Immature natural killer cell (primary cell): ENCODE measurements at regions not wholly inside any gene's neighbourhood (a gene's known extent, or its start where the extent isn't known, plus 50 kb on each side); places are given as distances from the start of the nearest gene placed in this dataset.

Experiments
- DNase-seq, 3 donors: peaks; one replicate each; pipeline ENCODE4 v3.0.0; 2022; ENCODE audit warnings: mixed read lengths in 1 of 3
- H3K27ac Mint-ChIP-seq, 6 donors: one replicate each; pipeline ENCODE4 v1.8.0; 2020; ENCODE audit warnings: mixed read lengths in 6 of 6, mild to moderate bottlenecking in 5 of 6, inconsistent platforms in 4 of 6, moderate library complexity in 3 of 6
- H3K27me3 Mint-ChIP-seq, 3 donors: one replicate each; pipeline ENCODE4 v1.8.0; 2020 to 2021; ENCODE audit warnings: low read depth in 3 of 3, mild to moderate bottlenecking in 3 of 3, mixed read lengths in 3 of 3, moderate library complexity in 3 of 3, inconsistent platforms in 1 of 3
- H3K36me3 Mint-ChIP-seq, 3 donors: one replicate each; pipeline ENCODE4 v1.8.0; 2020; ENCODE audit warnings: mixed read lengths in 3 of 3, inconsistent platforms in 2 of 3, mild to moderate bottlenecking in 2 of 3
- H3K4me1 Mint-ChIP-seq, 2 donors: one replicate each; pipeline ENCODE4 v1.8.0; 2020; ENCODE audit warnings: inconsistent platforms in 2 of 2, mild to moderate bottlenecking in 2 of 2, mixed read lengths in 2 of 2, moderate library complexity in 1 of 2
- H3K4me3 Mint-ChIP-seq, 5 donors: one replicate each; pipeline ENCODE4 v1.8.0; 2020; ENCODE audit warnings: mild to moderate bottlenecking in 5 of 5, mixed read lengths in 5 of 5, inconsistent platforms in 3 of 5, moderate library complexity in 3 of 5
- H3K9me3 Mint-ChIP-seq, 6 donors: one replicate each; pipeline ENCODE4 v1.8.0; 2020; ENCODE audit warnings: mild to moderate bottlenecking in 6 of 6, mixed read lengths in 6 of 6, inconsistent platforms in 4 of 6, moderate library complexity in 3 of 6

- no peak for DNase-seq
- Mint-ChIP-seq H3K4me3 (no peak overlapping the region), H3K4me1 (no peaks in the 10 kb centered on the region), H3K9me3 (peaks cover 0 to 2% (median 0%) of the 10 kb centered on the region in 6 donors), H3K36me3 (no peaks in the 10 kb centered on the region), H3K27ac (no peak overlapping the region), H3K27me3 (peaks cover 0 to 2% (median 0%) of the 10 kb centered on the region in 3 donors)
Observed at GRCh38 chr22:27492566-27493201, 308.9 kb downstream of the MN1 start.

DNA sequence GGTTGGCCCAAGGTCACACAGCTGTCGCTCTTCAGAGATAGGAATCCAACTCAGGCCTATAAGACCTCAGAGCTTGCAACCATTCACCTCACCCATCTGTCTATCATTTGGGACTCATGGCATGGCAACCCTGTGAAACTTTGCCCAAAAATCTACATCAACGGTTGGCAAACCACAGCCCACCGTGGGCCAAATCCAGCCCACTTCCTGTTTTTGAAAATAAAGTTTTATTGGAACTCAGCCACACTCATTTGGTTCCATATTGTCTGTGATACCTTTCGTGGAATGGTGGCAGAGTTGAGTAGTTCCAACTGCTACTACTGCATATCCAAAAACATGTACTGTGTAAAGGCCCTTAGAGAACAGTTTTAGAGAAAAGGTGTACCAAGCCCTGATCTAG is 307.8 kb downstream of the MN1 start:
- H3K27me3 Mint-ChIP-seq: peaks cover 0 to 2% (median 0%) of the 10 kb centered on the region in 3 donors
- H3K4me1 Mint-ChIP-seq: no peaks in the 10 kb centered on the region
- H3K27ac Mint-ChIP-seq: no peak overlapping the region
- H3K4me3 Mint-ChIP-seq: no peak overlapping the region
- no peak for DNase-seq
- H3K9me3 Mint-ChIP-seq: peaks cover 0 to 2% (median 0%) of the 10 kb centered on the region in 6 donors
- no peaks in the 10 kb centered on the region for H3K36me3 Mint-ChIP-seq

GRCh38 chr22:27494785-27495184 is 306.8 kb downstream of the MN1 start:
- DNase-seq: no peak
- Mint-ChIP-seq H3K27ac (no peak overlapping the region), H3K4me1 (no peaks in the 10 kb centered on the region), H3K27me3 (peaks cover 0 to 2% (median 0%) of the 10 kb centered on the region in 3 donors), H3K36me3 (no peaks in the 10 kb centered on the region), H3K9me3 (peaks cover 0 to 2% (median 0%) of the 10 kb centered on the region in 6 donors), H3K4me3 (no peak overlapping the region)

- DNase-seq: no peak
- Mint-ChIP-seq H3K27ac (no peak overlapping the region), H3K36me3 (no peaks in the 10 kb centered on the region), H3K4me1 (no peaks in the 10 kb centered on the region), H3K4me3 (no peak overlapping the region), H3K9me3 (peaks cover 0 to 2% (median 0%) of the 10 kb centered on the region in 6 donors), H3K27me3 (peaks cover 0 to 2% (median 0%) of the 10 kb centered on the region in 3 donors)
Observed at GRCh38 chr22:27495325-27495724, 306.2 kb downstream of the MN1 start.

DNA sequence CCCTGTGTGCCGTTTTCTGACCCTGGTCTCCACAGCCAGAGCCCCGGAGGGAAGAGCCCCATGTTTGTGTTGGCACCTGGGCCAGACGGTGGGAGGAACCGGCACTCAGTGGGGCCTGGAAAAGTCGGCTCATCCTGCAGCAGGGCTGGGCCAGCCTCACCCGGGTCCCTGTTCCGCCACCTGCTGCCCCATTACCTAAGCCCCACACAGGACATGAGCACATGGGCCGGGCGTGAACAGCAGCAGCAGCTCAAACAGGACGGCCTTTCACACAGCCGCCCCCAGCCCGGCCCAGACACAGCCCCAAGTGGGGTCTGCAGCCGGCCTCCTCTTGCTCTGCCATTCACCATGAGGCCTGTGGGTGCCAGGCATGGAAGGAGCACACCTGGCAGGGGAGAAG is 302.4 kb downstream of the MN1 start:
- DNase-seq: no peak
- H3K4me1 Mint-ChIP-seq: no peaks in the 10 kb centered on the region
- H3K9me3 Mint-ChIP-seq: no peaks in the 10 kb centered on the region
- H3K27ac Mint-ChIP-seq: no peak overlapping the region
- no peaks in the 10 kb centered on the region for H3K27me3 Mint-ChIP-seq
- H3K36me3 Mint-ChIP-seq: no peaks in the 10 kb centered on the region
- H3K4me3 Mint-ChIP-seq: no peak overlapping the region

GRCh38 chr22:27501191-27501936 is 300.2 kb downstream of the MN1 start:
- no peaks in the 10 kb centered on the region for H3K9me3 Mint-ChIP-seq
- H3K36me3 Mint-ChIP-seq: no peaks in the 10 kb centered on the region
- no peak for DNase-seq
- H3K4me3 Mint-ChIP-seq: no peak overlapping the region
- H3K4me1 Mint-ChIP-seq: no peaks in the 10 kb centered on the region
- no peak overlapping the region for H3K27ac Mint-ChIP-seq
- no peaks in the 10 kb centered on the region for H3K27me3 Mint-ChIP-seq

DNA sequence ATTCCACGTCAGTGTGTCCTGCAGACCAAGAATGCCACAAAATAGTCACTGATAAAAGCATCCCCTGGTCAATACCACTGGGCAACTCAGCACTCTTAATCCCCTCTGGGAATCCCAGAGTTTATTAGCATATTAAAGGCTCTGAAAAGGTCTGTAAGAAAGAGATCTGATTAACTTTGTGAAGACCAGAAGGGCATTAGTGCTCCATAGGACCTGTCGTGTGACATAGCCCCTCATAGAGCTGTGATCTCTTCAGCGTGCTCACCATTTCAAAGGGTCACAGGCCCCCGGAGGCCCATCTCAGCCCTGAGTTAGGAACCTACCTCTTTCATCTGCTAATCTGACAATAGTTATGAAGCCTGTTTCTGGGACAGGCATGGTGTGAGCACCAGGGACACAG is 299.2 kb downstream of the MN1 start:
- H3K36me3 Mint-ChIP-seq: no peaks in the 10 kb centered on the region
- DNase-seq: no peak

GRCh38 chr22:27504360-27505253 is 296.9 kb downstream of the MN1 start:
- H3K27me3 Mint-ChIP-seq: peaks cover 0 to 1% (median 0%) of the 10 kb centered on the region in 3 donors
- no peak for DNase-seq
- H3K4me3 Mint-ChIP-seq: no peak overlapping the region
- no peaks in the 10 kb centered on the region for H3K4me1 Mint-ChIP-seq
- no peak overlapping the region for H3K27ac Mint-ChIP-seq
- H3K9me3 Mint-ChIP-seq: no peaks in the 10 kb centered on the region
- H3K36me3 Mint-ChIP-seq: no peaks in the 10 kb centered on the region

More for the DNA sequence above, 299.2 kb downstream of the MN1 start:
- Mint-ChIP-seq H3K27me3 (no peaks in the 10 kb centered on the region), H3K27ac (no peak overlapping the region), H3K9me3 (no peaks in the 10 kb centered on the region), H3K4me3 (no peak overlapping the region), H3K4me1 (no peaks in the 10 kb centered on the region)

GRCh38 chr22:27507111-27507611 is 294.4 kb downstream of the MN1 start:
- no peaks in the 10 kb centered on the region for H3K4me1 Mint-ChIP-seq
- DNase-seq: no peak
- H3K4me3 Mint-ChIP-seq: no peak overlapping the region
- no peak overlapping the region for H3K27ac Mint-ChIP-seq
- no peaks in the 10 kb centered on the region for H3K9me3 Mint-ChIP-seq
- peaks cover 0 to 4% (median 4%) of the 10 kb centered on the region in 3 donors for H3K27me3 Mint-ChIP-seq
- no peaks in the 10 kb centered on the region for H3K36me3 Mint-ChIP-seq

- DNase-seq: no peak
- no peaks in the 10 kb centered on the region for H3K9me3 Mint-ChIP-seq
- no peaks in the 10 kb centered on the region for H3K36me3 Mint-ChIP-seq
- no peak overlapping the region for H3K27ac Mint-ChIP-seq
- no peak overlapping the region for H3K4me3 Mint-ChIP-seq
- no peaks in the 10 kb centered on the region for H3K4me1 Mint-ChIP-seq
- peaks cover 0 to 6% (median 4%) of the 10 kb centered on the region in 3 donors for H3K27me3 Mint-ChIP-seq
Observed at GRCh38 chr22:27507935-27508526, 293.5 kb downstream of the MN1 start.

DNA sequence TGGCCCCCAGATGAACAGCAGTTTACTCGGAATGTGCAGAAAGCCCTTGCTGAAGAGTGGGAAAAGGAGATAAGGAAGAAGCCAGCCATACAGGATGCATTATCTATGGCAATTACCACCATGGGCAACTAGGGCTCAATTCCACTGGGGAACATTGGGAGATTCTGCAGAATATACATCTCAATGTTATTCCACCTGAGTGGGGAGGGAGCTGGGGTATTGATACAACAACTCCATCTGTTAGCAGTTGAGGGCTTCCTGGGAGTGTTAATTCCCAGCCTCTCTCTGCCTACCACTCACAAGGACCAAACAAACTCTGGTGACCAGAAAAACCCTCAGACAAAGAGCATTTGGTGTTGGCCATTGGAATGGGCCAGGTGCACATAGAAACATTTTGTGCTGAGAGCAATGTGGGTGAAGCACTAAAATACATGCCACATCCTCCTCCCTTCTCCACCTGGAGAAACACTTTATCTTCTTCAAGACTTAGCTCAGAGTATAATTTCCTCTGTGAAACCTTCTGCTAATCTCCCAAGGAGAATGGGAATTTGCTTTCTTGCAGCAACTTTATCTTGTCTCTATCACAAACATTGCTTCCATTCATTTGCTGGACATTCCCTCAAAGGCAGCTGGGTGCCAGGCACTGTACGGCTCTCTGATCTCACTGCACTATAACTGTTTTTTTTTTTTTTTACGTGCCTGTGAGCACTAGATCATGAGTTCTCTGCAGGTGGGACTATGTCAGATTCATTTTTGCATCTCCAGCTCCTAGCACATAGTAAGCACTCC is 292.2 kb downstream of the MN1 start:
- H3K27me3 Mint-ChIP-seq: peaks cover 0 to 8% (median 4%) of the 10 kb centered on the region in 3 donors
- no peaks in the 10 kb centered on the region for H3K36me3 Mint-ChIP-seq
- no peak for DNase-seq
- no peak overlapping the region for H3K27ac Mint-ChIP-seq
- no peaks in the 10 kb centered on the region for H3K9me3 Mint-ChIP-seq
- H3K4me3 Mint-ChIP-seq: no peak overlapping the region
- H3K4me1 Mint-ChIP-seq: no peaks in the 10 kb centered on the region

- H3K4me1 Mint-ChIP-seq: no peaks in the 10 kb centered on the region
- DNase-seq: no peak
- H3K27ac Mint-ChIP-seq: no peak overlapping the region
- H3K9me3 Mint-ChIP-seq: no peaks in the 10 kb centered on the region
- H3K4me3 Mint-ChIP-seq: no peak overlapping the region
- H3K27me3 Mint-ChIP-seq: peaks cover 0 to 8% (median 4%) of the 10 kb centered on the region in 3 donors
- H3K36me3 Mint-ChIP-seq: no peaks in the 10 kb centered on the region
Observed at GRCh38 chr22:27510024-27510423, 291.5 kb downstream of the MN1 start.

- Mint-ChIP-seq H3K27me3 (peaks cover 0 to 11% (median 7%) of the 10 kb centered on the region in 3 donors), H3K4me3 (no peak overlapping the region), H3K27ac (no peak overlapping the region), H3K4me1 (no peaks in the 10 kb centered on the region), H3K36me3 (no peaks in the 10 kb centered on the region), H3K9me3 (no peaks in the 10 kb centered on the region)
- no peak for DNase-seq
Observed at GRCh38 chr22:27512283-27512761, 289.2 kb downstream of the MN1 start.
